GM18507 (cell line): ENCODE measurements at regions not wholly inside any gene's neighbourhood (a gene's known extent, or its start where the extent isn't known, plus 50 kb on each side); places are given as distances from the start of the nearest gene placed in this dataset.

Source experiments
- DNase-seq: peaks from one replicate; pipeline ENCODE4 v3.0.0; 2011; ENCODE audit warnings: low read depth; ENCODE audit not compliant: insufficient read length; ENCODE audit errors: extremely low spot score
- FAIRE-seq: peaks from 2 replicates; lab custom pipeline; 2011; peaks lifted over from hg19 to GRCh38; lab: Jason Lieb, UNC

DNA sequence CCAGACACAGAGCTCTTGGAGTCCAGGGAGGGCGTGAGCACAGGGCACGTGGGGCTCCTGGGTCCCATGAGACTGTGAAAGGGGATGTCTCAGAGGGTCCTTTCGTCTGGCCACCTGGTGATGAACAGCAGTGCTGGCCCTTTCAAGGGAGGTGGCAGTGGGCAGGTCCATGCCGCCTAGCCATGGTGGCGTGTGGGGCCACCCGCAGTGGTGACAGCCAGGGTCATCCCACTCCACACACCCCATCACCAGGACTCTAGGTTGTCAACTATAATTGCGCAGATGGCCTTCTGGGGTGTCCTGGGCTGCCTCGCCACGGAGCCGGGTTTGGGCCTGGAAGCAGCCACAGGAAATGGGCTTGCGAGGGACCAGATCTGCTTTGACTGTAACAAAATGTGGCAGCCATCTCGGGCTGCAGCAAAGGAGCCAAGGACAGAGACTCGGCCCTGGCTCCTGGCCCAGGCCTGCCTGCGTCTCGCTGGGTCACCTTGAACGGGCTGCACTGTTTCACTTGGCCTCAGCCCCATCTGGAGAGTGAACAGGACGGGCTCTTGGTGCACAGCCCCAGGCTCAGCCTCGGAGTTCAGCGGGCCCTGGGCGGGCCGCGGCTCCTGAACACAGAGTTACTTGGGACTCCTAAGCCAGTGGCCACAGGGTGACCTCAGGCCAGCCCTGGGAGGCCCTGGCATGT, 1350.5 kb downstream of the BRD1 start:
- FAIRE-seq (no peak), DNase-seq (no peak)

GRCh38 chr22:48476577-48476976, 1351.1 kb downstream of the BRD1 start:
- DNase-seq (no peak), FAIRE-seq (no peak)

DNA sequence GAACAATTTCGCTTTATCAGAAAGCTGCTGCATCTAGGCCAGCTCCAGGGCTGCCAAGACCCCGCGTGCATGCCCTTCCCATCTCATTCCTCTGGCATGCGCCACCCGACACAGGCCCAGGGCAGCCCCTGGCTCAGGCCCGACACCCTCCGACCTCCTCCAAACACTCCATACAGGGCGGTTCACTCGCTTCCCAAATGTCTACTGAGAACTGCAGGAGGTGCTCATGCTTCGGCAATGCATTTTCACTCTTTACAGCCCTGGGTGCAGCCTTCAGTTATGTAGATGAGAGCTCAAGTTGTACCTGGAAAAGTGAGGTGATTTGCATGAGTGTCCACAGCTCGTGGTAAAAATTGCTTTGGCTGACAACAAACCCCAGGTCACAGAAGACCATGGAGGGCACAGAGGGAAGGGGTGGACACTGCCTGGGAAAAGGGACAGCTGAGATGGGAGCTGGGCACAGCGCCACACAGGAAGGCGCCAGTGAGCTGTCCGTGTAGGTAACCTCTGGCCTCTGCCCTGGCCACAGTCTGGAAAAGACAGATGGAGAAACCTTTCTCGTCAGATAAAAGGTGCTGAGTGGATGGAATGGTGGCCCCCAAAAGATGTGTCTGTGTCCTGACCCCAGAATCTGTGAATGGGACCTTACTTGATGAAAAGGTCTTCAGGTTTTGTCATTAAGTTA, 1351.9 kb downstream of the BRD1 start:
- FAIRE-seq (no peak), DNase-seq (no peak)

- no peak for FAIRE-seq
Observed at GRCh38 chr22:48474881-48475280, 1352.8 kb downstream of the BRD1 start.

DNA sequence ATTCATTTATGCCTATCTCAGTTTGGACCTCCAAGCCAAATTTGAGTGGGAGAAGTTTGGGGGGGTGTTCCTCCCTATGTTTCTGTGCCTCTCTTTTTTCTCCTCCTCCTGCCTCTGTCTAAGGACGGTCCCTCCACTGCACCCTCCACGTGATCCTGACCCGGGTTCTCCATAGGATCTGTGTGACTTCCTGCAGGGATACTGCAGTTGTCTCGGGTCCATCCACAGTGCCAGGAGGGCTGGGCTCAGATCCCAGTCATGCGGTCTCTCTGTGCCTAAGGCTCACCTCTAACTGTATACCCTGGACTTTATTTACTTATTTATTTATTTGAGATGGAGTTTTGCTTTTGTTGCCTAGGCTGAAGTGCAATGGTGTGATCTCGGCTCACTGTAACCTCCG, 1354.5 kb downstream of the BRD1 start:
- no peak for DNase-seq
- no peak for FAIRE-seq

More at GRCh38 chr22:48474881-48475280, 1352.8 kb downstream of the BRD1 start:
- DNase-seq = no peak

- DNase-seq (no peak), FAIRE-seq (no peak)
Observed at GRCh38 chr22:48464246-48464645, 1363.4 kb downstream of the BRD1 start.

DNA sequence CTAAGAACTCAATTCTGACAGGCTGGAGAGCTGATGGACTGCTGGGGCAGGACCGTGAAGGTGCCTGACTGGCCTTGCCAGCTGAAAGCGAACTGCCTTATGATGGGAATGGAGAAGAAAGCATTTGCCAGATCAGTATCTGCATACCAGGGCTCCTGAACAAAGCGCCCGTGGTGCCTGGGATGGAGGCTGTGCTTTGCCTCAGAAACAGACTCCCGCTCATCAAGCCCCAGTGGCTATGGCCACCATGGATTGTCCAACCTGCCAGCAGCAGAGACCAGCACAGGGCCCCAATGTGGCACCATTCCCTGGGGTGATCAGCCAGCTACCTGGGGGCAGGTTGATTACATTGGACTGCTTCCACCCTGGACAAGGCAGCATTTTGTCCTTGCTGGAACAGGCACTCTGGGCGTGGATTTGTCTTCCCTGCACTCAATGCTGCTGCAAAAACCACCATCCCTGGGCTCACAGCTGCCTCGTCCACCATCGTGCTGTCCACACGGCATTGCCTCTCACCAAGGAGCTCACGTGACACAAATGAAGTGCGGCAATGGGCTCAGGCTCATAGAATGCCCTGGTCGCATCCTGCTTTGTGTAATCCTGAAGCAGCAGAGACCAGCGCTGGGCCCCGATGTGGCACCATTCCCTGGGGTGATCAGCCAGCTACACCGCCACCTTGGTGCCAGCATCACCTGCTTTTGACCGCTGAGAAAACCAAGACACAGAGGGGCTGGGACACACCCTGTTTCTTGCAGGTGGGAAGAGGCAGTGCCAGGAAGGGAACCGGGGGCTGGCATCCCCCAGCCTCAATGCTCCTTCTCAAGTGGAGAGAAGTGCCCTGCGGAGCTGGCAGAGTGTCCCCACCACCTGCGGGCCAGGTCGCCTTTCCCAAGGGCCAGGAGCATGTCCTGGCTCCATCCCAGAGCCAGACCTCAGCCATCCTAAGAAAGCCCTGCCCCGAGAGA, 1367.5 kb downstream of the BRD1 start:
- FAIRE-seq (no peak), DNase-seq (no peak)

DNA sequence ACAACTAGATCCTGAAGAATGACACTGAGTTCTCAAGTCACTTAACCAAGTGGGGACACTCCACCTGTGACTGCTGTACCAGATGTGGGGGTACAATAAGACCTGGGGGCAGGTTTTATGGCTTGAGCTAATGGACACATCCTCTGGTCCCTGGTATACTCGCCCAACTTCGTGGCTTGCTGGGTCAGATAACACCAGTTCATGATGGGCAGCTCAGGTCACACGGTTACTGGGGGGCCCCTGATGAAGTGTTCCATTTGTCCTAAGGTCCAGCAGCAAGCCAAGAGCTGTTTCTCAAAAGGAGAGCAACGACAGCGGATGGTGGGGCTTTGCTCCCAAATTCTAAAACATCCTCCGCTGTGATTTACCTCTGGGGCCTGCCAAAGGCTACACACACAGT, 1368.4 kb downstream of the BRD1 start:
- DNase-seq = no peak

GRCh38 chr22:48456449-48456848, 1371.2 kb downstream of the BRD1 start:
- FAIRE-seq (no peak), DNase-seq (no peak)

More for the DNA sequence above, 1368.4 kb downstream of the BRD1 start:
- no peak for FAIRE-seq

DNA sequence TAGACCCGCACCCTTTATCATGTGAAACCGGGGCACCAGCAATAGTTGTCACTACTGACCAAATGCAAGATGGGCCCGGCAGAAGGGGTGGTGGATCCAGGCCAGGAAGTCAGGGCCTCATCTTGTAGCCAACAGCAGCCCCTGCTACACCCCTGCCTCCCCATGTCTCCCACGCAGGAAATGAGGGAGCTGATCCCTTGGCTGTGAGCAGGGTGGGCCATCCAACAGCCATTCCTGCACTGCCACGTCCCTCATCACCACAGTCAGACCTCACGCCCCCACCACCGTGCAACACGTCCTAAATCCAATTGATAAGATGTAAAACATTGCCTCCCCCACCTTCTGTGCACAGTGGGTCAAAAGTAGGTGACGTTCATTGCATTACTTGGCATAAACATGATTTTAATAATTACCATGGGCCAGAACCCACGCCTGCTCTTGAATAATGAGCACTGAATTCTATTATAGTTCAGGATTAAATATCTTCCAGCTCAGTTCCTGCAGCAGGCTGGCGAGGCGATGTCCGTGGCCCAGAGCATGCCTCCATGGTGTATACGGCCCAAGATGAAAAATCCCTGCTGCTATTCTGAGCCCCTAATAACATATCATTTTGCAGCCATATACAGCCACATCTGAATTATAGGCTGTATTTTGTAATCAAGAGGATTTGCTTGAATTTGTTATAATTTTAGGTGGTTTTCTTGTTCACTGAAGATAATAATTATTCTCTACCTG, 1373.8 kb downstream of the BRD1 start:
- FAIRE-seq (no peak), DNase-seq (no peak)

GRCh38 chr22:48453171-48453570, 1374.5 kb downstream of the BRD1 start:
- DNase-seq (no peak), FAIRE-seq (no peak)

DNA sequence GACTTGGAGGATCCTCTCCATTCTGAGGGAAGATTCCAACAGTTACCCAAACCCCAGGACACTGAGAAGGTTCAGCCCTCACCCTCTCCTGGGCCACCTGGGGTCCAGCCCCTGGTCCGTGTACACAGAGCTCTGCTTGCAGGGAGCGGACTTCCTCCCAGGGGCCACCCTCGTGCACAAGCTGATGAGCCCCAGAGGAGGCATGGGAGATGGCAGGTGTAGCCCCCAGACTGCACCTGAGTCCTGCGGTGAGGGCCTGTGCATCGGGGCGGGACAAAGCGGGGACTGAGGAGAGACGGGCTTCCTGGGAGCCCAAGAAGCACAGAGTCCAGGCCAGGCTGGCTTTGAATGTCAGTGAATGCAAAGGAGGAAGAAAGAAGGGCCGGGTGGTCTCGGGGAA, 1374.9 kb downstream of the BRD1 start:
- DNase-seq (no peak), FAIRE-seq (no peak)

DNA sequence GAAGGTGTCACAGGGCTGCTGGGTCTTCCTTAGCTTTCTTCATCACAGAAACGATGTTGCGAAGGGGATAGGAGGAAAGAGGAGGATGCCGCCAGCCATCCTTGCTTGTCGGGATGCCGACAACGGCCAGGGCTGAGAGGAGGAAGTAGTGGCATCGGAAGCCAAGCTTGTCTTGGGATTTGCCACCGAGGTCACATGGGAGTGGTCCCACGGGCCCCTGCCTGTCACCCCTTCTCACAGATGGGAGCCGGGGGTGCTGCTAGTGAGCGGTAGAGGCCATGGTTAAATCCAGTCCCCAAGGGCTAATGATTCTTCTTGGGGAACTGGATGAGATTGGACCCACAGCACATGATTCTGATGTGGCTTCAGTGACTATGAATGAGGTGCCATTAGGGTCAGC, 1375.8 kb downstream of the BRD1 start:
- DNase-seq = no peak
- FAIRE-seq = no peak

DNA sequence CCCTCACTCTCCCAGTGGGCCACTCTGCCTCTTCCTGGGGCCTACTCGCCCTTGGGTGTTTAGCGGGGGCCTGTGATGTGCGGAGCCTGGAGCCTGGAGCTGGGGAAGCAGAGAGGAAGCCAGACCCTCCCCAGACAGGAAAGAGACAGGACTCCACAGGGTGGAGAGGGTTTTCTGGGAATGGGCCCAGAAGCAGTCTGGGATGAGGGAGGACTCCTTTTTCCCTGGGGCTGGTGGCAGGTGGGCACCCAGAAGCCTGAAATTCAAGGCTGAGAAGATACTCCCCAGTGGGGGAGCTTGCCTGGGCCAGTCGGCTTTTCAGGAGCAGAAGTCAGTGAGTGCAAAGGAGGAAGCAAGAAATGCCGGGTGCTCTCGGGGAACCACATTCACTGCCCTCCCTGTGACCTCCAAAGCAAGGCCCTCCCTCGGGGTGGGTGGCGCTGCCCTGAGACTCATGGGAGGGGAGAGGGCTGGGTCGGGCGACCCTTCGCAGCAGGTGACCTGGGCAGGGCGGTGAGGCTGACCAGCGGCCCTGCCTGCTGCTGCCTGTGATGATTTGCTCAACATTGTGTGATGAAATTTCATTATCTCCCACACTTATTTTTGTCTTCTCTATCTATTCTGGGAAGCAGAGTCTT, 1377.4 kb downstream of the BRD1 start:
- no peak for DNase-seq
- FAIRE-seq = no peak

DNA sequence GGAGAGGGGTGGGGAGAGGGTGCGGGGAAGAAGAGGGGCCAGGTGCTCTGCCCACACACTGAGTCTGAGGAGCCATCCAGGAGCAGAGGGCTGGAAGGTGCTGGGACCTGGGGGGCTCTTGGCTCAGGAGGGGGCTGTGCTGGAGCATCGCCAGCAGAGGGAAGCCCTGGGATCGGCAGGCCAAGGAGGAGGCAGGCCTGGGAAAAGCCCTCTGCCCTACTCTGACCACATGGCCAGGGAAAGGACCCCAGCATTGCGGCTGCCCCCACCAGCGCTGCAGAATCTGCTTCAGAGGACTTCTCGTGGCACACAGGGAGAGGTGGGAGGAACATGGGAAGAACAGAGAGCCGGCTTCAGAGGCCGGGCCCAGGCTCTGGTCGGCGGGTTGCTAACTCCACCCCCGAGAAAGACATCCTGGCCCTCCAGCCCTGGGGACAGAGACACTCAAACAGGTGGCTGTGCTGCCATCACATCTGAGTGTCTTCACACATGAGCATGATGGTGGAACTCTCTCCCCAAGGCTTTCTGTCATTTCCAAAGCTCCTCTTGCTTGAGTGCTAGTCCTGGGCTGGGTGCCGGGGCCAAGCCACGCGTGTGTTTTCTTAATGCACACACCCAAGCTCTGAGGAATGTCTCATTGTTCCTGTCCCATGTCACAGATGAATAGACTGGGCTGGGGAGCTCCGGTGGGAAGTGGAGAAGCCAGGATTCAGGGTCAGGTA, 1378.0 kb downstream of the BRD1 start:
- DNase-seq (no peak), FAIRE-seq (no peak)

- FAIRE-seq (no peak), DNase-seq (no peak)
Observed at GRCh38 chr22:48448821-48449220, 1378.9 kb downstream of the BRD1 start.

DNA sequence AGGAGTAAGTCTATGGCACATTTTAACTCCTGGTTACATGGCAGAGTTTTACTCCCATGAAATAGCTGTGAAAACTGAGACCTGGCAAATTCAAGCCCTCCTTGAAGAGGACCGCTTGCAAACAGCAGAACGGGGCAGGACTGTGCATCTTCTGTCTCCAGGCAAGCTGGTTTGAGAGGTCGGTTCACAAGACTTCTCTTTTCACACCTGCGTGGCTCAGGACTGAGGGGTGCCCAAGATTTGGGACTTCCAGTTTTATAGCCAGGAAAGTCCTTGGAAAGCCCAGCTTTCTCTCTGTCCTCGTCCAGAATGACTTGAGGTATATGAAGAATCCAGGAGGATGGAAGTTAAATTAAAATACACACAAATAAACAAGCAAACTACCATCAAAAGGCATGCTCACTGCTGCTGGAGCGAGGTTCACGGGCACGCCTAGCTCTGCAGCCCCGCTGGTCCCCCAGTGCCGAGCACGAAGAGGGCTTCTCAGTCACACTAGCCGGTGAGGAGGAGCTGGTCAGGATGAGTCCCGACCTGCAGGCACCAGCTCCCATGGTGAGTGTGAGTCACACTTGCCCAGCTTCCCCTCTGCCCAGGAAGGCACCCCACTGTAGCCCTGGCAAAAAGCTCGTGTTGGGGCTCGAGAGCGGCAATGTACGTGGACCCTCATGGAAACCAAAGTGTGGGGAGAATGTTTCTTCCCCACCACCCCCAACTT, 1382.4 kb downstream of the BRD1 start:
- no peak for FAIRE-seq

More for the DNA sequence above, 1382.4 kb downstream of the BRD1 start:
- no peak for DNase-seq
